Epithelial cell of proximal tubule (primary cell): ENCODE measurements at regions not wholly inside any gene's neighbourhood (a gene's known extent, or its start where the extent isn't known, plus 50 kb on each side); places are given as distances from the start of the nearest gene placed in this dataset.

Source experiments
- DNase-seq: peaks from one replicate; pipeline ENCODE4 v3.0.0-alpha.2; 2011; ENCODE audit warnings: low read depth
- H3K4me3 ChIP-seq: 2 replicates; pipeline ENCODE4 v1.5.1; 2011; ENCODE audit warnings: low read depth, mild to moderate bottlenecking, low read length
- TF ChIP-seq, protein P1 (sequence below): conservative IDR thresholded peaks from 2 replicates; pipeline ENCODE4 v1.5.1; 2012; ENCODE audit warnings: low read depth, mild to moderate bottlenecking, low read length

DNA sequence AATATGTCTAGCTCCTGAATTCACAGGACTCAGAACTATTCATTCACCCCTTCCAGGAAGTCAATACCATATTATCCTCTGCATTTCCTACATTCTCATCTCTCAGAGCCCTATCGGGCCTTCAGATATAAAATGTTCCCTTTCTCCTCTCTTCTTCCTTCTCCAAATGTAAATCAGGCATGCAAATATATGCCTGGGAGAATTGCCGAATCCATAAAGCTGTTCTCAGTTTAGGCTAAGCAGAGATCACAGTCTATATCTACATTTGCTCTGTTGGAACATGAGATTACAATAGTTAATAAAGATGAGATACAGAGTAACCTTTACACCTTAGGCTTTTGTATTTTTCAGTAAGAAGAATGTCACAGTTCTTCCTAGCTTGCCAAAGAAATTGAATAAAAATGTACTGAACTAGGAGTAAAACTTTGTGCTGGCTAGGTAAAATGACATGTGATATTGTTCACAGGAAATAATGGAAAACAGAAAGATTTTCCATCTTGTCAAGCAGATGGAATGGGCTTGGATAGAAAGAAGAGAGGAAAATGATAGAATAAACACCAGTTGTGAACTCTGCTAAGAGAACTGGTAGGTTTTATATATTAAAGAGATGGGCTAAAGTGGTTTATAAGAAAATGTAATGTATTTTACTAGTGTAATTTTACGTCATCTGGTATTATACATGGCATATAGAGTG, 161.5 kb downstream of the NRIP1 start:
- DNase-seq: no peak
- TF ChIP-seq, protein P1, sequence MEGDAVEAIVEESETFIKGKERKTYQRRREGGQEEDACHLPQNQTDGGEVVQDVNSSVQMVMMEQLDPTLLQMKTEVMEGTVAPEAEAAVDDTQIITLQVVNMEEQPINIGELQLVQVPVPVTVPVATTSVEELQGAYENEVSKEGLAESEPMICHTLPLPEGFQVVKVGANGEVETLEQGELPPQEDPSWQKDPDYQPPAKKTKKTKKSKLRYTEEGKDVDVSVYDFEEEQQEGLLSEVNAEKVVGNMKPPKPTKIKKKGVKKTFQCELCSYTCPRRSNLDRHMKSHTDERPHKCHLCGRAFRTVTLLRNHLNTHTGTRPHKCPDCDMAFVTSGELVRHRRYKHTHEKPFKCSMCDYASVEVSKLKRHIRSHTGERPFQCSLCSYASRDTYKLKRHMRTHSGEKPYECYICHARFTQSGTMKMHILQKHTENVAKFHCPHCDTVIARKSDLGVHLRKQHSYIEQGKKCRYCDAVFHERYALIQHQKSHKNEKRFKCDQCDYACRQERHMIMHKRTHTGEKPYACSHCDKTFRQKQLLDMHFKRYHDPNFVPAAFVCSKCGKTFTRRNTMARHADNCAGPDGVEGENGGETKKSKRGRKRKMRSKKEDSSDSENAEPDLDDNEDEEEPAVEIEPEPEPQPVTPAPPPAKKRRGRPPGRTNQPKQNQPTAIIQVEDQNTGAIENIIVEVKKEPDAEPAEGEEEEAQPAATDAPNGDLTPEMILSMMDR: no peak

DNA sequence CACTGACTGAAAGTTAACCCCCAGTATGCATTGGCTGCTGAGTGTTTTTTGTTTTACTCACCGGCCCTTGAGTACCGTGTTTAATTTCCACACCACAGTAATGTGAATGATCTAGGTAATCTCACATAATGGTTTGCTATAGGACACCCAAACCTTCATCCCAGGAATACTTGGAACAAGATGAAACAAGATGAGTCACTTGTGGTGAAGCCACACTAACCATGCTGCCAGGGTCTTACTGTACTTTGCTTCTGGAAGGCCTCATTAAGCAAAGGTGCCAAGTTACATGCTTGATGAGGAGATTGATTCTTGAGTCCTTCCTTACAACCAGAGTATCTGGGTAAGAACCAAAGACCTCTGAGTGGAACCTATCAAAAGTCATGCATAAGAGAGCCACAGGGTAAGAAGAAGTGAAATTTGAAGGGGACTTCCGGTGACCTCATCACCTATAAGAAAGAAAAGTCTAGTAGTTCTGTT, 163.3 kb downstream of the NRIP1 start:
- TF ChIP-seq, protein P1: no peak
- peak; percentile 82 for DNase-seq
- no peak overlapping the region for H3K4me3 ChIP-seq

More for the DNA sequence above, 161.5 kb downstream of the NRIP1 start:
- no peak overlapping the region for H3K4me3 ChIP-seq

DNA sequence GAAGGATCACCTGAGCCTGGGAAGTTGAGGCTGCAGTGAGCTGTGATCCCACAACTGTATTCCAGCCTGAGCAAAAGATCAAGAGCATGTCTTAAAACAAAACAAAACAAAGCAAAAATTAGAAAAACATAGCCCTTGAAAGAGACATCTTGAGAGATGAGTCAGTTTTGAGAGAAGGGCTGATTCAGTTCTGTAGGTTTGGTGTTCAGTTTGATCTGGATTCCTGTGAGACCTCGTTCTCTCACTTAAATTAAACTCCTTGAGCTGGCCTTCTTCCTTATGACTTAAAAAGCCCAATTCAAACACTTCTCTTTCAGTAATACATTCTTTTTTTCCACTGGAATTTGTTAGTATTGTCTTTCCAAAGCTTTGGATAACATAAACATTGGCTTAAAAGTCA, 164.2 kb downstream of the NRIP1 start:
- H3K4me3 ChIP-seq: no peak overlapping the region
- TF ChIP-seq, protein P1: no peak
- no peak for DNase-seq

DNA sequence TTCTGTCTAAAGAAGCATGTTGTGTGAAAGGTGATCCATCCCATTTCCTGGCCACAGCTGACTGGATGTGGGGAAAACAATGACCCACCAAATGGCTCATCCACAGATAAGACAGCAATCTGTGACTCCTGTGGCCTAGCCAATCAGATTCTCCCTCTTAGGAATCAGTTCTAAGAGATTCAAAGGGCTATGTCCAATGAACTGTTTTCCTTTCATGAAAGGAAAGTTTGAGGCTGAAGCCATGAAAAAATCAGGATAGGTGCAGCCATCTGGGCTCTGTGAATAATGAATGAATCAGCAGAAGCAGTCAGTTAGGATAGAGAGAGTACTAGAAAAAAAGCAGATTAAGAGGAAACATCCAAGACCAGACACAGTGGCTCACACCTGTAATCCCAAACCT, 164.7 kb downstream of the NRIP1 start:
- DNase-seq: peak; percentile 56
- TF ChIP-seq, protein P1: no peak
- no peak overlapping the region for H3K4me3 ChIP-seq

DNA sequence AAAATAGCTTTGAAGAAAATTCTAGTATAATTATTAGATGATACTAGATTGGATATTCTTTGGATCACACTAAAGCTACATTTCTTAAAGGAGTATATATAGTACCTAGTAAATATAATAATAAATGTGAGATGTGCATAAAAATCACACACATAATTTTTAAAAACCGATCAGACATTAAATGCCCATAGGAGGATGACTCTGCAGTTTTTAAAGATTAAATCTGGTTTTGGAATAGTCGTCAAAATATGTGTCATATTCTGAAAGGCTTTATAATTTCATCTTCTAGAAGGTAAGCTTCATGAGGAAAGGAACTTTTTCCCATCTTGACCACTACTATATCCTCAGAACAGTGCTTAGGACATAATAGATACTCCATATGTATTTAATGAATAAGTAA, 169.0 kb downstream of the NRIP1 start:
- H3K4me3 ChIP-seq: no peak overlapping the region
- no peak for DNase-seq
- TF ChIP-seq, protein P1: no peak

DNA sequence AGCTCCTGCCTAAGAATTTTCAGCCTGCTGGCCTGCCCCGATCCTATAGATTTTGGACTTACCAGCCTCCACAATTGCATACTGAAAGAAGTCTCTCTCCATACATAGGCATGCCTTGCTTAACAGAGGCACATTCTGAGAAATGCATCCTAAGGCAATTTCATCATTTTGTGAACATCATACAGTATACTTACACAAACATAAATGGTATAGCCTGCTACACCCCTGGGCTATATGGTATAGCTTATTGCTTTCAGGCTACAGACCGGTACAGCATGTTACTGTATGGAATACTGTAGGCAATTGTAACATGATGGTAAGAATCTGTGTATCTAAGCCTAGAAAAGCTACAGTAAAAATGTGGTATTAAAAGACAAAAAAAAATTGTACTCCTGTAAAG, 174.7 kb downstream of the NRIP1 start:
- H3K4me3 ChIP-seq: no peak overlapping the region
- TF ChIP-seq, protein P1: no peak
- no peak for DNase-seq
